HEK293 (cell line): ENCODE measurements at regions not wholly inside any gene's neighbourhood (a gene's known extent, or its start where the extent isn't known, plus 50 kb on each side); places are given as distances from the start of the nearest gene placed in this dataset.

Experiments used
- CTCF ChIP-seq: fragments of 450-650 bp; formaldehyde crosslinking; IDR thresholded peaks from 2 replicates; pipeline ENCODE4 v1.5.1; 2016; ENCODE audit warnings: missing biosample characterization, missing genetic modification characterization
- MEIS1 ChIP-seq: sonication (generic); formaldehyde crosslinking; IDR thresholded peaks from 2 replicates; pipeline ENCODE4 v1.8.1; 2022; ENCODE audit warnings: missing genetic modification reagents, mild to moderate bottlenecking, borderline replicate concordance
- ZBTB17 ChIP-seq: fragments of 450-650 bp; formaldehyde crosslinking; IDR thresholded peaks from 2 replicates; pipeline ENCODE4 v1.5.1; 2016; ENCODE audit warnings: missing biosample characterization, missing genetic modification characterization
- ZBTB6 ChIP-seq: fragments of 450-650 bp; formaldehyde crosslinking; IDR thresholded peaks from 2 replicates; pipeline ENCODE4 v1.5.1; 2017; ENCODE audit warnings: missing biosample characterization, missing genetic modification characterization
- ZNF16 ChIP-seq: fragments of 450-650 bp; formaldehyde crosslinking; IDR thresholded peaks from 2 replicates; pipeline ENCODE4 v1.5.1; 2016; ENCODE audit warnings: low read depth, missing biosample characterization, missing genetic modification characterization
- ZNF530 ChIP-seq: fragments of 450-650 bp; formaldehyde crosslinking; IDR thresholded peaks from 2 replicates; pipeline ENCODE4 v1.5.1; 2016; ENCODE audit warnings: low read depth, missing biosample characterization, missing genetic modification characterization
- ZNF544 ChIP-seq: fragments of 450-650 bp; formaldehyde crosslinking; IDR thresholded peaks from 2 replicates; pipeline ENCODE4 v1.5.0; 2017; ENCODE audit warnings: missing biosample characterization, missing genetic modification characterization
- ZNF629 ChIP-seq: fragments of 450-650 bp; formaldehyde crosslinking; IDR thresholded peaks from 2 replicates; pipeline ENCODE4 v1.5.1; 2017; ENCODE audit warnings: missing biosample characterization, missing genetic modification characterization
- ZSCAN23 ChIP-seq: fragments of 450-650 bp; formaldehyde crosslinking; IDR thresholded peaks from 2 replicates; pipeline ENCODE4 v1.5.1; 2016; ENCODE audit warnings: missing biosample characterization, missing genetic modification characterization
- TF ChIP-seq, protein P1 (sequence below): fragments of 450-650 bp; formaldehyde crosslinking; IDR thresholded peaks from 2 replicates; pipeline ENCODE4 v1.5.1; 2017; ENCODE audit warnings: missing biosample characterization, missing genetic modification characterization

GRCh38 chr20:56171087-56172012 lies 77.2 kb upstream of the MC3R start:
- TF ChIP-seq CTCF (no peak), ZBTB6 (tag by site-specific recombination) (no peak), MEIS1 (no peak), ZBTB17 (tag by site-specific recombination) (no peak), ZNF544 (tag by site-specific recombination) (no peak), ZNF530 (tag by site-specific recombination) (no peak), ZNF629 (tag by site-specific recombination) (no peak), ZSCAN23 (tag by site-specific recombination) (no peak), ZNF16 (tag by site-specific recombination) (no peak)
- TF ChIP-seq, protein P1, sequence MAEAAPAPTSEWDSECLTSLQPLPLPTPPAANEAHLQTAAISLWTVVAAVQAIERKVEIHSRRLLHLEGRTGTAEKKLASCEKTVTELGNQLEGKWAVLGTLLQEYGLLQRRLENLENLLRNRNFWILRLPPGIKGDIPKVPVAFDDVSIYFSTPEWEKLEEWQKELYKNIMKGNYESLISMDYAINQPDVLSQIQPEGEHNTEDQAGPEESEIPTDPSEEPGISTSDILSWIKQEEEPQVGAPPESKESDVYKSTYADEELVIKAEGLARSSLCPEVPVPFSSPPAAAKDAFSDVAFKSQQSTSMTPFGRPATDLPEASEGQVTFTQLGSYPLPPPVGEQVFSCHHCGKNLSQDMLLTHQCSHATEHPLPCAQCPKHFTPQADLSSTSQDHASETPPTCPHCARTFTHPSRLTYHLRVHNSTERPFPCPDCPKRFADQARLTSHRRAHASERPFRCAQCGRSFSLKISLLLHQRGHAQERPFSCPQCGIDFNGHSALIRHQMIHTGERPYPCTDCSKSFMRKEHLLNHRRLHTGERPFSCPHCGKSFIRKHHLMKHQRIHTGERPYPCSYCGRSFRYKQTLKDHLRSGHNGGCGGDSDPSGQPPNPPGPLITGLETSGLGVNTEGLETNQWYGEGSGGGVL (tag by site-specific recombination) = no peak
